Epithelial cell of proximal tubule (primary cell): ENCODE measurements at regions not wholly inside any gene's neighbourhood (a gene's known extent, or its start where the extent isn't known, plus 50 kb on each side); places are given as distances from the start of the nearest gene placed in this dataset.

ENCODE experiments used
- DNase-seq: peaks from one replicate; pipeline ENCODE4 v3.0.0-alpha.2; 2011; ENCODE audit warnings: low read depth
- H3K4me3 ChIP-seq: 2 replicates; pipeline ENCODE4 v1.5.1; 2011; ENCODE audit warnings: low read depth, mild to moderate bottlenecking, low read length
- CTCF ChIP-seq: conservative IDR thresholded peaks from 2 replicates; pipeline ENCODE4 v1.5.1; 2012; ENCODE audit warnings: low read depth, mild to moderate bottlenecking, low read length

- TF ChIP-seq CTCF: no peak
- no peak for DNase-seq
- no peak overlapping the region for H3K4me3 ChIP-seq
These were observed 90.9 kb upstream of the BMPER start for GRCh38 chr7:33814400-33814799.

- no peak for TF ChIP-seq CTCF
- DNase-seq: no peak
- no peak overlapping the region for H3K4me3 ChIP-seq
These were observed 90.4 kb upstream of the BMPER start for GRCh38 chr7:33814936-33815335.

- H3K4me3 ChIP-seq: no peak overlapping the region
- no peak for DNase-seq
- TF ChIP-seq CTCF: no peak
These were observed 90.0 kb upstream of the BMPER start for GRCh38 chr7:33815336-33815735.

- no peak for DNase-seq
- no peak for TF ChIP-seq CTCF
- no peak overlapping the region for H3K4me3 ChIP-seq
These were observed 89.2 kb upstream of the BMPER start for GRCh38 chr7:33816106-33816505.

GRCh38 chr7:33819658-33820057, 85.7 kb upstream of the BMPER start:
- no peak overlapping the region for H3K4me3 ChIP-seq
- DNase-seq: no peak
- no peak for TF ChIP-seq CTCF

- no peak for DNase-seq
- no peak overlapping the region for H3K4me3 ChIP-seq
- TF ChIP-seq CTCF: no peak
These were observed 85.1 kb upstream of the BMPER start for GRCh38 chr7:33820206-33820605.

GRCh38 chr7:33821970-33822369, 83.4 kb upstream of the BMPER start:
- DNase-seq: no peak
- TF ChIP-seq CTCF: no peak
- H3K4me3 ChIP-seq: no peak overlapping the region
